CD14-positive monocyte (primary cell): ENCODE measurements at regions not wholly inside any gene's neighbourhood (a gene's known extent, or its start where the extent isn't known, plus 50 kb on each side); places are given as distances from the start of the nearest gene placed in this dataset.

Source experiments
- DNase-seq, 3 donors: peaks; one replicate each; pipeline ENCODE4 v3.0.0-alpha.2; 2011 to 2022
- H2AFZ ChIP-seq: 2 replicates; pipeline ENCODE4 v1.6.0; 2012; ENCODE audit warnings: mild to moderate bottlenecking, low read depth, low read length, inconsistent platforms; ENCODE audit not compliant: insufficient read depth, poor library complexity, severe bottlenecking
- H3K27ac ChIP-seq, 2 donors: 1 replicate in 1 of 2; 2 replicates in 1 of 2; pipeline ENCODE4 v1.5.1; 2012 to 2013; ENCODE audit warnings: low read length in 2 of 2, control low read depth in 1 of 2, inconsistent platforms in 1 of 2, low read depth in 1 of 2, mild to moderate bottlenecking in 1 of 2
- H3K27me3 ChIP-seq, 2 donors: one replicate each; pipeline versions ENCODE4 v1.6.0 to v1.6.1; 2011 to 2013; ENCODE audit warnings: low read length in 2 of 2; ENCODE audit not compliant: control insufficient read depth in 2 of 2, insufficient read depth in 2 of 2
- H3K36me3 ChIP-seq, 2 donors: replicated peaks in 1 of 2; 1 replicate in 1 of 2; 2 replicates in 1 of 2; pipeline versions ENCODE4 v1.5.1 to v1.6.1; 2012 to 2013; ENCODE audit warnings: low read length in 2 of 2, control low read depth in 1 of 2, inconsistent platforms in 1 of 2, mild to moderate bottlenecking in 1 of 2; ENCODE audit not compliant: insufficient read depth in 2 of 2, control insufficient read depth in 1 of 2
- H3K4me1 ChIP-seq, 2 donors: 1 replicate in 1 of 2; 2 replicates in 1 of 2; pipeline versions ENCODE4 v1.5.1 to v1.6.1; 2012 to 2013; ENCODE audit warnings: low read length in 2 of 2, control low read depth in 1 of 2, inconsistent platforms in 1 of 2, mild to moderate bottlenecking in 1 of 2, moderate library complexity in 1 of 2; ENCODE audit not compliant: insufficient read depth in 2 of 2, control insufficient read depth in 1 of 2
- H3K4me2 ChIP-seq: replicated peaks from 2 replicates; pipeline ENCODE3; 2012; ENCODE audit warnings: low read length, moderate library complexity, mild to moderate bottlenecking; ENCODE audit not compliant: poor library complexity, severe bottlenecking; ENCODE audit errors: extremely low read depth
- H3K4me3 ChIP-seq, 3 experiments: fragments of 200-600 bp in 1 of 3; sonication (generic) in 1 of 3; replicated peaks in 1 of 3; 1 replicate in 2 of 3; 2 replicates in 1 of 3; pipeline ENCODE4 v1.5.1; 2011 to 2013; ENCODE audit warnings: low read length in 3 of 3, mild to moderate bottlenecking in 3 of 3, control low read depth in 2 of 3, low read depth in 2 of 3, inconsistent platforms in 1 of 3, moderate library complexity in 1 of 3
- H3K79me2 ChIP-seq: 2 replicates; pipeline ENCODE4 v1.6.0; 2012; ENCODE audit warnings: mild to moderate bottlenecking, control low read depth, inconsistent platforms, low read length, moderate library complexity; ENCODE audit not compliant: insufficient read depth
- H3K9ac ChIP-seq: 2 replicates; pipeline ENCODE4 v1.6.0; 2017; ENCODE audit warnings: low read length, mild to moderate bottlenecking; ENCODE audit not compliant: insufficient read depth, poor library complexity, severe bottlenecking
- H3K9me3 ChIP-seq, 2 donors: replicated peaks in 1 of 2; 1 replicate in 1 of 2; 2 replicates in 1 of 2; pipeline versions ENCODE4 v1.5.1 to v1.6.1; 2012 to 2013; ENCODE audit warnings: low read length in 2 of 2, control low read depth in 1 of 2; ENCODE audit not compliant: control insufficient read depth in 1 of 2, insufficient read depth in 1 of 2
- H4K20me1 ChIP-seq: 2 replicates; pipeline ENCODE4 v1.6.0; 2012; ENCODE audit warnings: mild to moderate bottlenecking, low read length, control low read depth, moderate library complexity; ENCODE audit not compliant: insufficient read depth
- H3K27ac Mint-ChIP-seq, 7 donors: one replicate each; pipeline ENCODE4 v1.8.0; 2020; ENCODE audit warnings: mild to moderate bottlenecking in 7 of 7, mixed read lengths in 7 of 7, moderate library complexity in 6 of 7, inconsistent platforms in 2 of 7
- H3K27me3 Mint-ChIP-seq, 3 donors: one replicate each; pipeline ENCODE4 v1.8.0; 2021 to 2022; ENCODE audit warnings: low read depth in 3 of 3, mild to moderate bottlenecking in 3 of 3, mixed read lengths in 3 of 3, moderate library complexity in 3 of 3, inconsistent platforms in 1 of 3
- H3K36me3 Mint-ChIP-seq, 2 donors: one replicate each; pipeline ENCODE4 v1.8.0; 2020; ENCODE audit warnings: mixed read lengths in 2 of 2, inconsistent platforms in 1 of 2, mild to moderate bottlenecking in 1 of 2
- H3K4me1 Mint-ChIP-seq: one replicate; pipeline ENCODE4 v1.8.0; 2020; ENCODE audit warnings: mild to moderate bottlenecking, mixed read lengths
- H3K4me3 Mint-ChIP-seq, 2 donors: one replicate each; pipeline ENCODE4 v1.8.0; 2020; ENCODE audit warnings: mild to moderate bottlenecking in 2 of 2, mixed read lengths in 2 of 2, moderate library complexity in 1 of 2
- H3K9me3 Mint-ChIP-seq, 7 donors: one replicate each; pipeline ENCODE4 v1.8.0; 2020 to 2022; ENCODE audit warnings: mixed read lengths in 7 of 7, mild to moderate bottlenecking in 6 of 7, moderate library complexity in 6 of 7, inconsistent platforms in 2 of 7
- WGBS: methylation state at CpG from one replicate; pipeline ENCODE4 v1.1.5; 2013; ENCODE audit warnings: missing lambda C conversion rate; ENCODE audit not compliant: insufficient coverage; 5-methylcytosine and 5-hydroxymethylcytosine counted together
- intact Hi-C, 2 donors: fragments of 100-400 bp; cut with micrococcal nuclease; formaldehyde crosslinking; loops; one replicate each; pipeline versions ENCODE4 v1.15.0 to v1.15.1; 2023
- TF ChIP-seq, protein P1 (sequence below): fragments of 200-600 bp; IDR thresholded peaks from one replicate; pipeline ENCODE4 v1.8.0; 2022; ENCODE audit warnings: antibody characterized with exemption, mild to moderate bottlenecking

DNA sequence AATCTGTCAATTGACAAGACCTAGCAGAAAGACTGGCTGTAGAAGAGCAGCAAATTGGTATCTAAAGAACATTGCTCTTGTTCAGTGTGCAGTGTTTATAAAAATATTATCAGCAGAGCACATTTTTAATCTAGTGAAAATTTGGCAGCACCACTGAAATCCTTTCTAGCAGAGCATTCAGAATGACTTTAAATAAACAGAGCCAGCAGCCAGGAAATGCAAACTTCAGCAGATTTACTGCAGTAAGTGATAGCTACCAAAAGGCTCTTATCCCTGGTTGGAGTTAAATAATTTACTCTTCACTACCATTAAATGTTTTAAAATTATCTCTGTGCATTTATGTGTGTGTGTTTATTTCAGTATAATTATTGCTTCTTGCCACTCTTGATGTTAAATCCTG is 590.9 kb upstream of the CITED2 start:
- no peak overlapping the region for H3K27ac ChIP-seq
- no peak overlapping the region for H3K4me2 ChIP-seq
- H3K9ac ChIP-seq: no peak overlapping the region
- Mint-ChIP-seq H3K27me3 (peaks cover 0 to 2% (median 0%) of the 10 kb centered on the region in 3 donors), H3K9me3 (peaks cover 0 to 3% (median 2%) of the 10 kb centered on the region in 7 donors), H3K4me3 (no peak overlapping the region), H3K36me3 (no peaks in the 10 kb centered on the region), H3K27ac (no peak overlapping the region), H3K4me1 (peaks cover 5% of the 10 kb centered on the region)
- intact Hi-C loops: no loop called here
- H3K27me3 ChIP-seq: no peaks in the 10 kb centered on the region
- no peak overlapping the region for H3K4me3 ChIP-seq
- H3K79me2 ChIP-seq: no peaks in the 10 kb centered on the region
- TF ChIP-seq, protein P1, sequence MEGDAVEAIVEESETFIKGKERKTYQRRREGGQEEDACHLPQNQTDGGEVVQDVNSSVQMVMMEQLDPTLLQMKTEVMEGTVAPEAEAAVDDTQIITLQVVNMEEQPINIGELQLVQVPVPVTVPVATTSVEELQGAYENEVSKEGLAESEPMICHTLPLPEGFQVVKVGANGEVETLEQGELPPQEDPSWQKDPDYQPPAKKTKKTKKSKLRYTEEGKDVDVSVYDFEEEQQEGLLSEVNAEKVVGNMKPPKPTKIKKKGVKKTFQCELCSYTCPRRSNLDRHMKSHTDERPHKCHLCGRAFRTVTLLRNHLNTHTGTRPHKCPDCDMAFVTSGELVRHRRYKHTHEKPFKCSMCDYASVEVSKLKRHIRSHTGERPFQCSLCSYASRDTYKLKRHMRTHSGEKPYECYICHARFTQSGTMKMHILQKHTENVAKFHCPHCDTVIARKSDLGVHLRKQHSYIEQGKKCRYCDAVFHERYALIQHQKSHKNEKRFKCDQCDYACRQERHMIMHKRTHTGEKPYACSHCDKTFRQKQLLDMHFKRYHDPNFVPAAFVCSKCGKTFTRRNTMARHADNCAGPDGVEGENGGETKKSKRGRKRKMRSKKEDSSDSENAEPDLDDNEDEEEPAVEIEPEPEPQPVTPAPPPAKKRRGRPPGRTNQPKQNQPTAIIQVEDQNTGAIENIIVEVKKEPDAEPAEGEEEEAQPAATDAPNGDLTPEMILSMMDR: no peak
- H3K36me3 ChIP-seq: no peaks in the 10 kb centered on the region
- H3K9me3 ChIP-seq: no peaks in the 10 kb centered on the region
- peaks cover 0 to 3% of the 10 kb centered on the region in 2 donors for H3K4me1 ChIP-seq
- DNase-seq: no peak
- H4K20me1 ChIP-seq: no peaks in the 10 kb centered on the region
- no peak overlapping the region for H2AFZ ChIP-seq

DNA sequence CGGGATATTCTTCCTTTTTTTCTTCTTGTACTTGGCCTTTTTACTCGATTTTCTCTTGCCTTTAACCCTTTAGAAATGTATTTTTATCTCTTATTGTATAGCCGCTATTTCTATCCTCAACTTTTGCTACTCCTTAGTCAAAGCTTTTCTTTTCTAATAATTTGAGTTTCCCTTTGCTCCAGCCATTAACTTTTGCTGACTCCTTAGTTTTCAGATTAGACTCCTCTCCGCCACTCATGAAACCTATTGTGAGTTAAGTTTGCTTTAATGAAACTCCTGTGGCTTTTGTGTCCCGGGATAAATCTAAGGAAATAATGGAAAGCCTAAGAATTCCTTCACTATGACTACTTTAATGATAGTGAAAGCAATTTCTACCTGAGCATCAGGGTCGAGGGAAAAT is 590.3 kb upstream of the CITED2 start:
- H3K9me3 ChIP-seq: no peaks in the 10 kb centered on the region
- TF ChIP-seq, protein P1: no peak
- Mint-ChIP-seq H3K27ac (no peak overlapping the region), H3K9me3 (peaks cover 0 to 3% (median 2%) of the 10 kb centered on the region in 7 donors), H3K4me1 (peaks cover 5% of the 10 kb centered on the region), H3K27me3 (peaks cover 0 to 2% (median 0%) of the 10 kb centered on the region in 3 donors), H3K4me3 (no peak overlapping the region), H3K36me3 (no peaks in the 10 kb centered on the region)
- whole genome bisulfite sequencing: 100% methylated on average over 1 of the region's 6 CpGs
- H3K4me2 ChIP-seq: no peak overlapping the region
- DNase-seq: no peak
- H3K27me3 ChIP-seq: no peaks in the 10 kb centered on the region
- H3K79me2 ChIP-seq: no peaks in the 10 kb centered on the region
- H4K20me1 ChIP-seq: no peaks in the 10 kb centered on the region
- H3K4me3 ChIP-seq: no peak overlapping the region
- no peak overlapping the region for H3K27ac ChIP-seq
- no peaks in the 10 kb centered on the region for H3K36me3 ChIP-seq
- intact Hi-C loops: no loop called here
- peaks cover 0 to 3% of the 10 kb centered on the region in 2 donors for H3K4me1 ChIP-seq
- no peak overlapping the region for H3K9ac ChIP-seq
- no peak overlapping the region for H2AFZ ChIP-seq
